ENCODE measurements at regions not wholly inside any gene's neighbourhood (a gene's known extent, or its start where the extent isn't known, plus 50 kb on each side); places are given as distances from the start of the nearest gene placed in this dataset.

DNA sequence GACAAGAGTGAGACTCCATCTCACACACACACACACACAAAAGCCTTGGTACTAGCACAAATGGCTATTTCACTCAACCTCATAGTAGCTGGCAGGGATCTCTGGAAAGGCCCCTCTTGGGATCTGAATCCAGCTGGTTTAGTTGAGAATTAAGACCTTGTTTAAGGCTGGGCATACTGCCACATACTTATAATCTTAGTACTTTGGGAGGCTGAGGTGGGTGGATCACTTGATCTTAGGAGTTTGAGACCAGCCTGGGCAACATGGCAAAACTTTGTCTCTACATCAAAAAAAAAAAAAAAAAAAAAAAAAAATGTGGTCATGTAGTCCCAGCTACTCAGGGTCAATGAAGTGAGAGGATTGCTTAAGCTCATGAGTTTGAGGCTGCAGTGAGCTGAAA lies 628.3 kb downstream of the MMUT start:
- TF ChIP-seq, protein P1, sequence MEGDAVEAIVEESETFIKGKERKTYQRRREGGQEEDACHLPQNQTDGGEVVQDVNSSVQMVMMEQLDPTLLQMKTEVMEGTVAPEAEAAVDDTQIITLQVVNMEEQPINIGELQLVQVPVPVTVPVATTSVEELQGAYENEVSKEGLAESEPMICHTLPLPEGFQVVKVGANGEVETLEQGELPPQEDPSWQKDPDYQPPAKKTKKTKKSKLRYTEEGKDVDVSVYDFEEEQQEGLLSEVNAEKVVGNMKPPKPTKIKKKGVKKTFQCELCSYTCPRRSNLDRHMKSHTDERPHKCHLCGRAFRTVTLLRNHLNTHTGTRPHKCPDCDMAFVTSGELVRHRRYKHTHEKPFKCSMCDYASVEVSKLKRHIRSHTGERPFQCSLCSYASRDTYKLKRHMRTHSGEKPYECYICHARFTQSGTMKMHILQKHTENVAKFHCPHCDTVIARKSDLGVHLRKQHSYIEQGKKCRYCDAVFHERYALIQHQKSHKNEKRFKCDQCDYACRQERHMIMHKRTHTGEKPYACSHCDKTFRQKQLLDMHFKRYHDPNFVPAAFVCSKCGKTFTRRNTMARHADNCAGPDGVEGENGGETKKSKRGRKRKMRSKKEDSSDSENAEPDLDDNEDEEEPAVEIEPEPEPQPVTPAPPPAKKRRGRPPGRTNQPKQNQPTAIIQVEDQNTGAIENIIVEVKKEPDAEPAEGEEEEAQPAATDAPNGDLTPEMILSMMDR (IDR thresholded peaks at IDR 0.05; ENCODE audit: low read depth, low read length) = no peak
- TF ChIP-seq MYC (IDR thresholded peaks at IDR 0.05; ENCODE audit: low read depth, low read length) (no peak), POLR2A (IDR thresholded peaks at IDR 0.05; ENCODE audit: extremely low read depth, insufficient read length) (no peak)

Data from NB4 (cell line).